Mucosa of rectum (tissue), 2 donors: ENCODE measurements at regions not wholly inside any gene's neighbourhood (a gene's known extent, or its start where the extent isn't known, plus 50 kb on each side); places are given as distances from the start of the nearest gene placed in this dataset.

Source experiments
- H3K27ac ChIP-seq, 2 donors: one replicate each; pipeline ENCODE4 v1.7.0; 2013; ENCODE audit warnings: inconsistent platforms in 2 of 2, low read depth in 2 of 2, low read length in 2 of 2
- H3K27me3 ChIP-seq, 2 donors: one replicate each; pipeline ENCODE4 v1.7.0; 2013; ENCODE audit warnings: low read length in 2 of 2; ENCODE audit not compliant: control insufficient read depth in 2 of 2, insufficient read depth in 2 of 2
- H3K36me3 ChIP-seq, 2 donors: one replicate each; pipeline ENCODE4 v1.7.0; 2013; ENCODE audit warnings: low read length in 2 of 2; ENCODE audit not compliant: control insufficient read depth in 2 of 2, insufficient read depth in 2 of 2
- H3K4me1 ChIP-seq, 2 donors: one replicate each; pipeline ENCODE4 v1.7.0; 2013; ENCODE audit warnings: low read length in 2 of 2, mild to moderate bottlenecking in 1 of 2; ENCODE audit not compliant: control insufficient read depth in 2 of 2, insufficient read depth in 2 of 2
- H3K4me3 ChIP-seq, 2 donors: one replicate each; pipeline ENCODE4 v1.7.0; 2013; ENCODE audit warnings: low read length in 2 of 2
- H3K9ac ChIP-seq, 2 donors: one replicate each; pipeline ENCODE4 v1.7.0; 2013; ENCODE audit warnings: low read length in 2 of 2, low read depth in 1 of 2, mild to moderate bottlenecking in 1 of 2
- H3K9me3 ChIP-seq, 2 donors: one replicate each; pipeline ENCODE4 v1.7.0; 2013; ENCODE audit warnings: low read length in 2 of 2; ENCODE audit not compliant: control insufficient read depth in 2 of 2
- donor health status: healthy.
- donor health status: Normal muscosa, but diverticular disease.

GRCh38 chr2:175318542-175318941 is 137.0 kb upstream of the ATP5MC3 start:
- H3K4me1 ChIP-seq: no peaks in the 10 kb centered on the region
- no peak overlapping the region for H3K27ac ChIP-seq
- no peaks in the 10 kb centered on the region for H3K9me3 ChIP-seq
- no peaks in the 10 kb centered on the region for H3K36me3 ChIP-seq
- H3K4me3 ChIP-seq: no peak overlapping the region
- no peaks in the 10 kb centered on the region for H3K27me3 ChIP-seq
- H3K9ac ChIP-seq: no peak overlapping the region

- Histone ChIP-seq H3K9me3 (no peaks in the 10 kb centered on the region), H3K9ac (no peak overlapping the region), H3K4me3 (no peak overlapping the region), H3K27ac (no peak overlapping the region), H3K36me3 (no peaks in the 10 kb centered on the region), H3K4me1 (no peaks in the 10 kb centered on the region), H3K27me3 (peaks cover 0 to 2% of the 10 kb centered on the region in 2 donors)
These were observed 136.2 kb upstream of the ATP5MC3 start for GRCh38 chr2:175317751-175318150.

- no peak overlapping the region for H3K27ac ChIP-seq
- H3K27me3 ChIP-seq: peaks cover 0 to 3% of the 10 kb centered on the region in 2 donors
- H3K36me3 ChIP-seq: no peaks in the 10 kb centered on the region
- no peak overlapping the region for H3K4me3 ChIP-seq
- H3K4me1 ChIP-seq: no peaks in the 10 kb centered on the region
- no peak overlapping the region for H3K9ac ChIP-seq
- H3K9me3 ChIP-seq: no peaks in the 10 kb centered on the region
These were observed 130.6 kb upstream of the ATP5MC3 start for GRCh38 chr2:175312137-175312536.

GRCh38 chr2:175310813-175311504 is 129.4 kb upstream of the ATP5MC3 start:
- peaks cover 0 to 3% of the 10 kb centered on the region in 2 donors for H3K27me3 ChIP-seq
- H3K4me3 ChIP-seq: no peak overlapping the region
- H3K9ac ChIP-seq: no peak overlapping the region
- H3K4me1 ChIP-seq: no peaks in the 10 kb centered on the region
- no peaks in the 10 kb centered on the region for H3K36me3 ChIP-seq
- no peak overlapping the region for H3K27ac ChIP-seq
- no peaks in the 10 kb centered on the region for H3K9me3 ChIP-seq

GRCh38 chr2:175309799-175310198 is 128.3 kb upstream of the ATP5MC3 start:
- peaks cover 0 to 3% of the 10 kb centered on the region in 2 donors for H3K27me3 ChIP-seq
- H3K4me1 ChIP-seq: no peaks in the 10 kb centered on the region
- no peak overlapping the region for H3K9ac ChIP-seq
- H3K4me3 ChIP-seq: no peak overlapping the region
- H3K9me3 ChIP-seq: no peaks in the 10 kb centered on the region
- no peaks in the 10 kb centered on the region for H3K36me3 ChIP-seq
- H3K27ac ChIP-seq: no peak overlapping the region

GRCh38 chr2:175308005-175308404 is 126.5 kb upstream of the ATP5MC3 start:
- Histone ChIP-seq H3K27ac (no peak overlapping the region), H3K4me1 (no peaks in the 10 kb centered on the region), H3K9me3 (no peaks in the 10 kb centered on the region), H3K9ac (no peak overlapping the region), H3K36me3 (no peaks in the 10 kb centered on the region), H3K4me3 (no peak overlapping the region), H3K27me3 (peaks cover 0 to 3% of the 10 kb centered on the region in 2 donors)

GRCh38 chr2:175304541-175304940 is 123.0 kb upstream of the ATP5MC3 start:
- no peak overlapping the region for H3K9ac ChIP-seq
- no peaks in the 10 kb centered on the region for H3K4me1 ChIP-seq
- H3K27me3 ChIP-seq: no peaks in the 10 kb centered on the region
- H3K4me3 ChIP-seq: no peak overlapping the region
- H3K27ac ChIP-seq: no peak overlapping the region
- H3K36me3 ChIP-seq: no peaks in the 10 kb centered on the region
- no peaks in the 10 kb centered on the region for H3K9me3 ChIP-seq

- H3K9me3 ChIP-seq: no peaks in the 10 kb centered on the region
- H3K9ac ChIP-seq: no peak overlapping the region
- peaks cover 0 to 5% of the 10 kb centered on the region in 2 donors for H3K27me3 ChIP-seq
- H3K4me1 ChIP-seq: no peaks in the 10 kb centered on the region
- H3K4me3 ChIP-seq: no peak overlapping the region
- H3K36me3 ChIP-seq: no peaks in the 10 kb centered on the region
- no peak overlapping the region for H3K27ac ChIP-seq
These were observed 112.3 kb upstream of the ATP5MC3 start for GRCh38 chr2:175293776-175294175.

- no peak overlapping the region for H3K27ac ChIP-seq
- no peaks in the 10 kb centered on the region for H3K9me3 ChIP-seq
- no peak overlapping the region for H3K9ac ChIP-seq
- H3K27me3 ChIP-seq: peaks cover 0 to 5% of the 10 kb centered on the region in 2 donors
- H3K4me1 ChIP-seq: no peaks in the 10 kb centered on the region
- H3K36me3 ChIP-seq: no peaks in the 10 kb centered on the region
- H3K4me3 ChIP-seq: no peak overlapping the region
These were observed 111.7 kb upstream of the ATP5MC3 start for GRCh38 chr2:175293195-175293594.

GRCh38 chr2:175282886-175283285 is 101.4 kb upstream of the ATP5MC3 start:
- H3K27ac ChIP-seq: no peak overlapping the region
- no peaks in the 10 kb centered on the region for H3K36me3 ChIP-seq
- no peak overlapping the region for H3K9ac ChIP-seq
- no peaks in the 10 kb centered on the region for H3K9me3 ChIP-seq
- no peak overlapping the region for H3K4me3 ChIP-seq
- H3K4me1 ChIP-seq: peaks cover 0 to 3% of the 10 kb centered on the region in 2 donors
- no peaks in the 10 kb centered on the region for H3K27me3 ChIP-seq
